SU-DHL-6 (cell line): ENCODE measurements at regions not wholly inside any gene's neighbourhood (a gene's known extent, or its start where the extent isn't known, plus 50 kb on each side); places are given as distances from the start of the nearest gene placed in this dataset.

Experiments
- EZH2phosphoT487 ChIP-seq: fragments of 200-600 bp; sonication (generic), shearing (Covaris generic); conservative IDR thresholded peaks from 2 replicates; pipeline ENCODE4 v1.6.1; 2018; ENCODE audit warnings: mild to moderate bottlenecking, antibody characterized with exemption, low read length, moderate library complexity, mixed read lengths
- TF ChIP-seq, protein P1 (sequence below): fragments of 200-600 bp; sonication (generic); IDR thresholded peaks from one replicate; pipeline ENCODE4 v1.5.1; 2017; ENCODE audit warnings: antibody characterized with exemption, mild to moderate bottlenecking, low read length, moderate library complexity; ENCODE audit not compliant: insufficient read depth, poor library complexity, severe bottlenecking

DNA sequence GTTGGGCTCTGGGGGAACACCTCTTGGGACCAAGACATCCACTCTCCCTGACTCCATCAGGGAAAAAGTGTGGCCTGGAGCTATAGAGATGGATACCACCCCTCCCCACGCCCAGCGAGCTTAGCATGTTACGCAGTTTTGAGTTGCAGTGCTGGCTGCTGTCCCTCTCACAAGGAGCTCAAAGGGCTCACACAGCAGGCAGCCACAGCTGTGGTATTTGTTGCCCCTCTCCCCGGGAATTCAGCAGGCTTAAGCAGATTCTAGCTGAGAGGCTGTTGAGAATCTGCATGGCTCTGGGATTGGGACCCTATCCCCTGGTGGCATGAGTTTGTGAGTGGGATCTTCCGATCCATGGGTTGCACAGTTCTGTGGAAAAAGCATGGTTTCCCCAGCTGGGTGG, 673.1 kb upstream of the FSHR start:
- TF ChIP-seq, protein P1, sequence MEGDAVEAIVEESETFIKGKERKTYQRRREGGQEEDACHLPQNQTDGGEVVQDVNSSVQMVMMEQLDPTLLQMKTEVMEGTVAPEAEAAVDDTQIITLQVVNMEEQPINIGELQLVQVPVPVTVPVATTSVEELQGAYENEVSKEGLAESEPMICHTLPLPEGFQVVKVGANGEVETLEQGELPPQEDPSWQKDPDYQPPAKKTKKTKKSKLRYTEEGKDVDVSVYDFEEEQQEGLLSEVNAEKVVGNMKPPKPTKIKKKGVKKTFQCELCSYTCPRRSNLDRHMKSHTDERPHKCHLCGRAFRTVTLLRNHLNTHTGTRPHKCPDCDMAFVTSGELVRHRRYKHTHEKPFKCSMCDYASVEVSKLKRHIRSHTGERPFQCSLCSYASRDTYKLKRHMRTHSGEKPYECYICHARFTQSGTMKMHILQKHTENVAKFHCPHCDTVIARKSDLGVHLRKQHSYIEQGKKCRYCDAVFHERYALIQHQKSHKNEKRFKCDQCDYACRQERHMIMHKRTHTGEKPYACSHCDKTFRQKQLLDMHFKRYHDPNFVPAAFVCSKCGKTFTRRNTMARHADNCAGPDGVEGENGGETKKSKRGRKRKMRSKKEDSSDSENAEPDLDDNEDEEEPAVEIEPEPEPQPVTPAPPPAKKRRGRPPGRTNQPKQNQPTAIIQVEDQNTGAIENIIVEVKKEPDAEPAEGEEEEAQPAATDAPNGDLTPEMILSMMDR, result no peak
- no peak for TF ChIP-seq EZH2phosphoT487
